Stimulated activated CD4-positive, alpha-beta T cell treated with anti-CD3 and anti-CD28 coated beads, Interleukin-15, amount 100 ng/mL, for 48 hours (primary cell): ENCODE measurements at regions not wholly inside any gene's neighbourhood (a gene's known extent, or its start where the extent isn't known, plus 50 kb on each side); places are given as distances from the start of the nearest gene placed in this dataset.
"Not testable (repeated sequence)": the region's sequence is repeated elsewhere in the genome, so short reads cannot be mapped to it uniquely, and the experiment has no call there.

Experiments
- DNase-seq, 2 donors: peaks; one replicate each; pipeline ENCODE4 v3.0.0-alpha.2; 2020; ENCODE audit warnings: low read depth in 2 of 2

DNA sequence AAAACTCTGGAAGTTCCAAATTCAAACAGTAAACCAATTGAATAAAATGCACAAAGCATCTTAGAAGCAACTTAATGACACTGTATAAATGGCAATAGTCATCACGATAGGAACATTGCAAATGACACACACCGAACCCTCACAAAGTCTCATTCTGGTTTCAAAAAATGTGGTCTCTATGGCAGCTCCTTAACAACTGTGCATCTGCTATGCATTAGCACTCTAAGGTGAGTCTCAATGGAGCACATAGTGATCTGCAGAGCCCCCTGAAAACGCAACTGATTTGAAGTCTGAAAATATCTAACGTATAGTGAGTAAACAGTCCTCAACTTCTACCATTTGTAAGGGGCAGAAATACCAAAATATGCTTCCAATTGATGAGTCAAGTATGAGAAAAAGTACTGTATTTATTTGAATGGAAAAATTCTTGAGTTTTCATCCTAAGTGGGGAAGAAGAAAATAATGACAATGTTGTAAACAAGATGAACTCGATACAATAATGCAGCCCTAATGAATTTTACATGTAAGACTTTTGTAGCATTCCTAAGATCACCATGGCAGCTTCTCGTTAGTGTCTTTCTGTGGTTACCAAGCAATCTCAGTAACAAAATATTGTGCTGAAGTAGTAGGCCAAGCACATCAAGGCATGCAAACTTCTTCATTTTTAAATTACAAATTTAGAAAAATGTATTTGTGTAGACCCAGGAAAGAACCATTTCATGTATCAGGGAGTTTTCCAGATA is 517.5 kb upstream of the FAM174A start:
- DNase-seq, result no peak

DNA sequence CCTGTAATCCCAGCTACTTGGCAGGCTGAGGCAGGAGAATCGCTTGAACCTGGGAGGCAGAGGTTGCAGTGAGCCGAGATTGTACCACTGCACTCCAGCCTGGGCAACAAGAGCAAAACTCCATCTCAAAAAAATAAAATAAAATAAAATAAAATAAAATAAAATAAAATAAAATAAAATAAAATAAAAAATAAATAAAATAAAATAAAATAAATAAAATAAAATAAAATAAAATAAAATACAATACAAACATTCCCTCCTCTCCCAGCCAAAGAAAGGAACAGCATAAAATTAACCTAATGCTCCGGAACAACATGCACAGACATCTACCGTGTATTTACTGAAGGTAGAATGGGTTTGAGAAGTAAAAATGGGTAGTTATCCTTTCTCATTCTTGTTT is 521.9 kb upstream of the FAM174A start:
- DNase-seq, result not testable (repeated sequence)

DNA sequence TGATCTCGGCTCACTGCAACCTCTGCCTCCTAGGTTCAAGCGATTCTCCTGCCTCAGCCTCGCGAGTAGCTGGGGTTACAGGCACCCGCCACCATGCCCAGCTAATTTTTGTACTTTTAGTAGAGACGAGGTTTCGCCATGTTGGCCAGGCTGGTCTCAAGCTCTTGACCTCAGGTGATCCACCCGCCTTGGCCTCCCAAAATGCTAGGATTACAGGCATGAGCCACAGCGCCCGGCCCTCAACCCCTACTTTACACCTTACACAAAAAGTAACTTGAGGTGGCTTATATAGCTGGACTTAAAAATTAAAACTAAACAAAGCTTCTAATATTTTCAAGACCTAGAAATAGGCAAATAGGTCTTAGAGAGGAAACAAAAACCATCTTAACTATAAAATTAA is 524.0 kb upstream of the FAM174A start:
- DNase-seq, result not testable (repeated sequence)

DNA sequence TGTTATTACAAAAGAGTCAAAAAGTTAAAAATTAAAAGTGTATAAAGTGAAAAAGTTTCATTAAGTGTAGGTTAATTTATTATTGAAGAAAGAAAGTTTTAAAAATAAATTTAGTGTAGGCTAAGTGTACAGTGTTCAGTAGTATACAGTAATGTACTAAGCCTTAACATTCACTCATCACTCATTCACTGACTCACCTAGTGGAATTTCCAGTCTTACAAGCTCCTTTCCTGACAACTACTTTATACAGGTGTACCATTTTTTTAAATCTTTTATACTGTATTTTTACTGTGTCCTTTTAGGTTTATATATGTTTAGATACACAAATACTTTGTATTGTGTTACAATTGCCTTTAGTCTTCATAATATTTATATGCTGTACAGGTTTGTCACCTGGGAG is 530.2 kb upstream of the FAM174A start:
- no peak for DNase-seq

DNA sequence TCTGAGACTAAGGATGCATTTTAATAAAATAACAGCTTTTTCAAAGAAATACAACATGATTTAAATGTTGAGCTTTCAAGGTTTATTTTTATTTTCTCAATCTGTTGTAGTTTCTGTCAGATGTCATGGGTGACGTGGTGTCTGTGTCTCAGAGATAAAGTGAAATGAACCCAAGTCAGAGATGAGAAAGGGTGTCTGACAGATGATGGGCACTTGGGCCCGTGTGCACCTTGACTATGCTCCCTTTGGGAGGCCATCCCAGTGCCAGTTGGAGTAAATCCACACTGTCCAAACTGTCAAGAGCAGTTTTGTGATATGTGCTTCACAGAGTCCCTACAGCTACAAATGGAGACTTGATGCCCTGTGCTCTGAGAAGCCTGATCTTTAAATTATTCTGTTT is 536.9 kb upstream of the FAM174A start:
- DNase-seq, result no peak

DNA sequence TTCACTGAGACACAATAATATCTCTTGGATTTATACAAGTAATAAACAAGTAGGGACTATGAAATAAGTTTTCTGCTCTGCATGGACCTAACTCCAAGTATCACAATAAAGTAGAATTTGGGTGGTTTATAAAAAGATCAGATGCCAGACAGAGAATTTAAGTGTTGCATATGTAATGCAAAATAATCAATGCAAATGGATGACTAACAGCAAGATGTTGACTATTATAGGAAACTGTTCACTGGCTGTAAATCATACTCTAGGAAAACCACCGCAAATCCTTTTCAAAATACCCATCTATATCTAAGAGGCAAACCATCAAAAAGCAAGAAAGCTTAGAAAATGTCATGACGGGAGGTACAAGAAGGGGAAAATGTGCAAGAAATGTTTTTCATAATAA is 539.8 kb upstream of the FAM174A start:
- DNase-seq, result no peak

DNA sequence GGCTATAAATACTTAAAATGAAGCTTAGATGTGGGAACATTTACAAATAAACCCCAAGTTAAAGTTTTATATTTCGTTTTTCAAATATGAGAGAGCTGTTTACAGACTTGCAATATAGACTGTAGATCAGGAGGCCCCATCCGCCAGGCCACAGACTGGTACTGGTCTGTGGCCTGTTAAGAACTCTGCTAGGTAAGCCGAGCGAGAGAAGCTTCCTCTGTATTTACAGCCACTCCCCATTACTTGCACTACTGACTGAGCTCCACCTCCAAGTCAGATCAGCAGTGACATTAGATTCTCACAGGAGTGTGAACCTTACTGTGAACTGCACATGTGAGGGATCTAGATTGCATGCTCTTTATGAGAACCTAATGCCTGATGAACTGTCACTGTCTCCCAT is 561.4 kb upstream of the FAM174A start:
- DNase-seq, result no peak

DNA sequence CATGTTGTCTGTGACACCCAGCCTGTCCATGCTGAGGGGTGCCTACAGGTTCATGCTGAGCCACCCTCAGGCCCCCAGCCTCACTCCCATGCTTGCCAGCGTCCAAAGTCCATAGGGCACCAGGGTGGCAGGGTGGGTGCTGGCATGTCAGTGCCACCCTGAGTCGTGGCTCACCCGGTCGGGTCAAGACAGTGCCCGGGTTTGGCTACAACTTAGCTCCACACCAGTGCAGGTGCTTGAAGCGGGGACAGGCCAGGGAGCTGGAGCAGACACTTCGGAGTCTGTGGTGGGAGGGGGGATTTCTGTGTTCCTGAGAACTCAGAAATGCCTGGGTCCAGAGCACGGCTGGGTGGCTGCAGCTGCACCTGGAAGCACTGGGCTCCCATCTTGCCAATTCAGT is 579.2 kb upstream of the FAM174A start:
- DNase-seq, result no peak

DNA sequence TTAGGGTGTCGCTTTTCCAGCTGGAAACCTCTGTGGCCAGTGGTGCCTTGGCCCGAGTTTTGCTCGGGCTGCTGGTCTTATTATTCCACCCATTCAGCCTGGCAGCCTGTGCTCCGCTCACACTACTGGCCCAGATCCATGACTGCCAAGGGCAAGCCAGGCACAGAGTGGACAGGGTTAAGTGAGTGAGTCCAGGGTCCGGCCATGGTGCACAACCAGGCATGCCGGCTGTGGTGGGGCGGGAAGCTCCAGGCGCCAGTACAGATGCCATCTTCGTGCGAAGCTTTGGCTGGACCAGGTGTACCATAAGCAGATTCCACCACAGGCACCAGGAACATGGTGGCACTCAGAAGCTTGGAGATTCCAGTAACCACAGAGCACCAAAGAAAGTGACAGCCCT is 580.2 kb upstream of the FAM174A start:
- peak in 1 of 2 donors; percentile 0 for DNase-seq

DNA sequence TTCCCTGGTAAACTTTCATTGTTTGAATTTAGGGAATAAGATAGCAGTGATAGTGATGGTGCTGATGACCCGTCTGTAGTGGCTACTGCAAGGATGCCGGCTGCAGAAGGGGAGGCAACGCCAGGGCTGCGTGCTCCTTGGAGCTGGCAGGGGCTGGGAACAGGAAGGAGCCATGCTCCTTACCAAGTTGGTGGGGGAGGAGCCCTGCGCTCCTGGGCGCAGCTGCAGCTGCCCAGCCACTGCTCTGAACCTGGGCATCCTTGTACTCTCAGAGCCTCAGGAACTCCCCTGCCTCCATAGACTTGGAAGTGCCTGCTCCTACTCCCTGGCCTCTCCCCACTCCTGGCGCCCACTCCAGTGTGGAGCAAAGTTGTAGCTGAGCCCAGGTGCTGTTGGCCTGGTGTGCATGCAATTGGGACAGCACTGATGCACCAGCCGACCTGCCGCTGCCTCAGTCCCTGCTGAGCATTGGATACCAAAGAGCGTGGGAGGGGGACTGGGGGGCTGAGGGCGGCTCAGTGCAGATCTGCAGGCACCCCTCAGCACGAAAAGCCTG is 585.1 kb upstream of the FAM174A start:
- DNase-seq, result no peak

DNA sequence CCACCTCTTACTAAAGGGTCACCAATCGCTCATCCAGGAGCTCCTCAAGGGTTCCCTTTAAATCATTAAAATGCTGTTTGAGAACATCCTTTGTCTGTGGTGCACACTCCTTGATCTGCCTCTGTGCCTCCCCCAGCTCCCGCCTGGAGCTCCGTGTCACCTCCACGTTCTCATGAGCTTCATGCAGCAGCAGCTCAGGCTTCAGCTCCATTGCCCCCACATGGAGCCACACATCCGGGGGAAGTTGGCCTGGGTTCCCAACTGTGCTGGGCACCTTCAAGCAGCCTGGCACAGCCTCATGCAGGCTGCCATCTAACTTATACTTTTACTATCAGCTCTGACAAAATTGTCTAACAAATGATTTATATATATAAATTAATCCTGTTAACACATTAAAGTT is 585.8 kb upstream of the FAM174A start:
- no peak for DNase-seq

DNA sequence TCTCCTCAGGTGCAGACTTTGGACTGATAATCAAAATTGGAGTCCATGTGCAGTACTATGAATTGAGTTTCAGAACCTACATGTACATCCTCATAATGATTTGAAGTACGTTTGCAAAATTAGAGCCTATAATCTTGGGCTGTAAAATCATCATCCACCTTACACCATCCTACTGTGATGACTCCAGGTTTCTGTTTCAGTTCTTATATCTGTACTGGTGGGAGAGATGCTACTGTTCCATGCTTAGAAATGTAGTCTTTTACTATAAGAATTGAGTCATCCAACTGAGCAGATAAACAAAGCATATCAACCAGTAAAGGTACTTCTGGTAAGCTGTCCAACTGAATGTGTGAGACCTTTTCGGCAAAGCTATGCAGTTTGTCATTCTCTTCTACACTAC is 586.3 kb upstream of the FAM174A start:
- no peak for DNase-seq

DNA sequence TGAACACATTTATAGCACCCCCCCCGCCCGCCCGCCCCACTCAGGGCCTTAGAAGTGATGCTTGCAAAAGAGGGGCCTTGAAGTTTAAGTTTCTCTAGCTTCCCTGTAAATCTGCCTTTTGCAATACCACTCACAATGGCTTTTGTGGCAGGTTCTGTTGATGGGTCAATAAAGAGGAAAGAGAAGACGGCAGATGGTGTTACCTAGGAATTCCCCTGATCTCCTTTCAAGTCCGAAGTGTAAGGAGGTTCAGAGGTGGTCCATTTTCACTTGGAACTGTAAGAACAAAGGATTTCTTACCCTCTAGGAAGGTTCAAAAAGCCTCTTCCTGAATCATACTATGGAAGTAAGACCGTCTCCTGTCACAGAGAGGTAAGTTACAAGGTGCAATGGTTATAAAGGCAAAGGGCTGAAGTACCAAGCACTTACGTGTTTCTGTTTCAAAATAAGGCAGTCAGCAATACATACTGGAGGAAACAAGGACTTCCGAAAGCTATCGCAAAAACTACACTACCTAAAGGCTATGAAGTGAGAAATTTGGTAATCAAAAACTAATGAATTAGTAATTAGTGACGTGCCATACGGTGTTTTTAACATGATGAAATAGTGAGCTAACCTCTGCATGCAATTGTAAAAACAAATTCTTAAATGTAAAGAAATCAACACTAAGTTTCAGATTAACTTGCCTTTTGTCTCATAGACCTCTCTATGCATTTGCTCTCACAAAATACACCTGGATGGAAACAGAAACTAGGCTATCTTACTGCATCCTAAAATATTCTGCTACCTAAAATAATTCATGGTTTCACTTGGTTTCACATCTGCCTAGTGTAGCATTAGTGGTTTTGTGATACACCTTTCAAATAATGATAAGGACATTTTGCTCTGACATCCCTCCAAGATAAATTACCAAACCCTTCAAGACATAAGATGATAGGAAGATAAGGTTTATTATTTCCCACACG is 589.4 kb upstream of the FAM174A start:
- no peak for DNase-seq

DNA sequence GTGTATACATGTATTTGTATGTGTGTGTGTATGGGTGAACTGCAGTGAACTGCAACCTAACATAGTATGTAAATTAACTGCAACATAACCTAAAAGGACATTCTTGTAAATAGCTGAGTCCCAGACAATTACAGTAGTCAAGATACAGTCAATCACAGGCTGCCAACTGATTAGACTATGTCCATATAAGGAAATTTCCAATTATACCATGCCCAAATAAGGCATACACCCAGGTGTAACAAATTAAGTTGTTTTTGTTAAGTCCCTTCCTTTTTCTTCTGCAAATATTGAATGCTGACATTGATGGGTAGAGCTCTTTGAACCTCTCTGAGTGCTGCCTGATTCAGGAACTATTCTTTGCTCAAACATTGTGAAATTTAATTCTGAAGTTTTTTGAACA is 594.6 kb upstream of the FAM174A start:
- DNase-seq, result no peak

DNA sequence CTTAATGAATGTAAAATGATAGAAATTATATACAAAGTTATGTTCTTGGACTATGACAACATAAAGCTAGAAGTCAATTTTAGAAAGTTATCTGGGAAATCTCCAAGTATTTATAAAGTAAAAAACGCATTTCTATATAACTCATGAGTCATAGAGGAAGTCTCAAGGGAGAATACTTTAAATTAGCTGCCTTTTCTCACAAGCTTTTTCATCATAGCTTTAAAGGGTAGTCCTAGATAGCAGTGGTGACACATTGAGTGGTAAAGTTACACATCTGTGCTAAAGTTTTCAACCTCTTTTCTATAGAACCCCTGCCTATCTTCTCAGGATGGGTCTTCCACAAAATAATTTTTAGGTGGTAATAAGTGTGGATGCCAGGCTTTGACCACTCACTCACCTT is 598.3 kb upstream of the FAM174A start:
- DNase-seq, result no peak

DNA sequence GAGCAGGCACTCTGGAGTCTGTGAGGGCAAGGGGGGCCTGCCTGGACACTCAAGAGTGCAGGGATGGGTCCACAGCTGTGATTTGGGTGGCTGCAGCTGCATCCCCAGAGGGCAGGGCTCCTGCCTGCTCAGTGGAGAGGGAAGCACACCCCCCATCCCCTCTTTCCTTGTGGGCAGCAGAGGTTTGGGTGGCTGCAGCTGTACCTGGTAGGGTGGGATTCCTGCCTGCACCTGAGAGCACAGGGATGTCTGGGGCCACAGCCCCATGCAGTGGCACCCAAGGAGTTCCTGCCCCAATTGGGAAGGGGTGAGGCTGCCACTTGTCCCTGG is 605.4 kb upstream of the FAM174A start:
- no peak for DNase-seq

DNA sequence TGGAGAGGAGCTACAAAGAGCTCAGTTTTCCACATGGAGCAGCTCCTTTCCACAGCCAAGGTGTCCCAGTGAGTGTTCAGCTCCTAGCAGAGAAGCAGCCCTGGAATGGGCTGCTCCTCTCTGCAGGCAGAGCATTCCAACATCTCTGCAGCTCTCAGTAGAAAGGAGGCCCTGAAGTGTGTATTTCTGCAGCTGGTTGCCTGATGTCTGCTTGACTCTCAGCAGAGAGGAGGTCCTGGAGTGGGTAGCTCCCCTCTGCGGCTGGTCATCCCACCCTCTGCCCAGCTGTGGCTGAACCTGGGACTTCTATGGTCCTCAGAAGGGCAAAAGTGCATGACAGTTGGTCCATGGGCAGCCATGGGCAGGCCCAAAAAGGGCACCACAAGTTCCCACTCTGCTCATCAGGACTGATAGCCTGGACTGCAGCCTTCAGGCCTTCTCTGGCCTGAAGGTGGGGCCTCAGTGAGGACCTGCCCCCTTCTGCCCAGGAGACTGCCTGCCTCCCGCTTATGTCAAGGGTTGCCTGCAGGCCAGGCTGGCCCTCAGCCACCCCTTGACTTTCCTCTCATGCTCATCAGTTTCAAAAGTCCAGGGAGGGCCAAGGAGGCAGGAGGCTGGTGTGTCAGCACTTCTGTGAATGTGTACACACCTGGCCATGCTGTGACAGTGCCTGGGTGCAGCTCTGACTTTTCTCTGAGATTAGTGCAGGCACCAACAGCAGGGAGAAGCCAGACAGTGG is 605.9 kb upstream of the FAM174A start:
- DNase-seq, result no peak

DNA sequence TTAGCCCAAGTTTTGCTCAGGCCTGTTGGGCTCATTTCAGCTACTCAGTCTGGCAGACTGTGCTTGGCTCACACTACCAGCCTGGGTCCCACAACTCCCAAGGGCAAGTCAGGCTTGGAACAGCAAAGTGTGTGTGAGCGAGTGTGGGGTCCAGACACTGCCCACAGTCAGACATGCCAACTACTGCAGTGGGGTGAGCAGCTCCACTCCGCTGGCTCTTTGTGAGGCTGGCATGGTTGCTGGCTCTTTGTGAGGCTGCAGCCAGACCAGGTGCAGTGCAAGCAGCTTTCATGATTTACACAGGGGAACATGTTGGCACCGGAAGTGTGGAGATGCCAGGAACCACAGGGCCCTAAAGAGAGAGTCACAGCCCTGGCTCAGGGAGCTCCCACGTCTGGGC is 606.7 kb upstream of the FAM174A start:
- no peak for DNase-seq

DNA sequence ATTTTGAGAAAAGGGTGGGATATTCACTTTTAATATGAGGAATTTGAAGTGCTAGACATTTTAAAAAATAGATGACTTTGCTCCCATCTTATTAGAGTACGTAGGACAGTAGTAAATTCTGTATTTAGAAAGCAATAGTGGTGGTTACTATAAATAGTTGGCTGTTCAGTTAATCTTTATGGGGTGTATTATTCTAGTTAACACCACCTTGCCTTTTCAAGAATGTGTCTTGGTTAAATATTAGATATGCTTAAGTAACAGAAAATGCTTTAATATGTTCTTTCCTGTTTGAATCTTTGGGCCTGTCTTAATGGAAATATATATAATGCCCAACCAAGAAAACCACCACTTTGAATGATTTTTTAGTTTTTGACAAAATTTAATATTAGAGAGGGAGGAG is 608.7 kb upstream of the FAM174A start:
- DNase-seq, result no peak

DNA sequence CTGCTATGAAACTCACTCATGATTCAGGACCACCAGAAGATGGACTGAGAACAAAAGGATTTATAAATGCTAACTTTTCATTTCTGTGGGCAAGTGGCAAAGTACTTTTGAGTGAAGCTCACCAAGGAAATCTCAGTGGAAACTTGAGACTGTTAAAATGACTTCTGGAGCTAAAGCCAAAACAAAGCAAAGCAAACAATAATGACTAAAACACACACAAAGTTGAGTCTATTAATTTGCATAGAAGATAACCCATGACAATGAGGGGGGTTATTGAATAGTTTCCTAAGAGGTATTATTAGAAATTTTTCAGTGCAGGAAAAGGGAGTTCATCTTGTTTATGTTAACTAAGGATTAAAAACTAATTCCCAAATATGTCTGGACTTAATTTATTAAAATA is 612.8 kb upstream of the FAM174A start:
- no peak for DNase-seq

DNA sequence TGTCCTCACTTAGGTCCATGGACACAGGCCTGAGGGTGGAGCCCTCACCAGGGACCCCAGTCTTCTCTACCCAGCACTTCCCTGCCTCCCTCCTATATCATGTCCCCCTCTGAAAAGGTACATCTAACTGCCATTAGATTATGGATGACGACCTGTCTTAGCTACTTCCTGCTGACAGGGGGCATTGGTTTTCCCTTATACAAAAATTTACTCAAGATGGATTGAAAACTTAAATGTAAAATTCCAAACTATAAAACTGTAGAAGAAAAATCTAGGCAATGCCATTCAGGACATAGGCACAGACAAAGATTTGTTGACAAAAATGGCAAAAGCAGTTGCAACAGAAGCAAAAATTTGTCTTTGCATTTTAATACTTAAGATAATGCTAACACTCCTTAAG is 623.2 kb upstream of the FAM174A start:
- no peak for DNase-seq

DNA sequence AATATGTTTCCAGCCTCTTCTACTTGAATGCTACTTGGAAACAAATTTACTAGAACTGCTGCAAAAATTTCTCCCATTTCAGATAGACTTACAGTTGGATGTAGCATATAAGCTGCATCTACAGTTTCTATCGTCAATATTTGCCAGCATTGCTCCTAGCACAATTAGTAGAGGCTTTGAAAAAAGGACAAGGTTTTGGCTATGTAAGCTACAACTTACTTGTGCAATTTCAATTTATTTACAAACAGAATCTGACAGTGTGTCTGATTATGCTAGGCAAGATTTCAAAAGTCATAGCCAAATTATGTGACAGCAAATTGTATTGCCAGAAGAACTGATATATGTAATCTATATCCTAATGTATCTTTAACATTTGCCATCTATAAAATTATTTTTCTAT is 628.4 kb upstream of the FAM174A start:
- DNase-seq, result no peak
